Peyer's patch (tissue), 4 donors: ENCODE measurements at regions not wholly inside any gene's neighbourhood (a gene's known extent, or its start where the extent isn't known, plus 50 kb on each side); places are given as distances from the start of the nearest gene placed in this dataset.

Experiments used
- CTCF ChIP-seq, 6 experiments: fragments of 450-650 bp in 4 of 6; fragments of 200-600 bp in 2 of 6; sonication (generic) in 1 of 6; IDR thresholded peaks; one replicate each; pipeline ENCODE4 v1.5.1; 2017 to 2019; ENCODE audit warnings: antibody characterized with exemption in 6 of 6, mild to moderate bottlenecking in 3 of 6, moderate library complexity in 1 of 6
- POLR2A ChIP-seq, 2 donors: fragments of 450-650 bp; IDR thresholded peaks; one replicate each; pipeline ENCODE4 v1.5.1; 2017; ENCODE audit warnings: antibody characterized with exemption in 2 of 2, mild to moderate bottlenecking in 2 of 2, moderate library complexity in 2 of 2

GRCh38 chr9:12965303-12965702 lies 190.5 kb downstream of the LURAP1L start:
- TF ChIP-seq CTCF (IDR thresholded peaks at IDR 0.05) (no peak), POLR2A (IDR thresholded peaks at IDR 0.05) (no peak)
